ENCODE measurements at regions not wholly inside any gene's neighbourhood (a gene's known extent, or its start where the extent isn't known, plus 50 kb on each side); places are given as distances from the start of the nearest gene placed in this dataset.

DNA sequence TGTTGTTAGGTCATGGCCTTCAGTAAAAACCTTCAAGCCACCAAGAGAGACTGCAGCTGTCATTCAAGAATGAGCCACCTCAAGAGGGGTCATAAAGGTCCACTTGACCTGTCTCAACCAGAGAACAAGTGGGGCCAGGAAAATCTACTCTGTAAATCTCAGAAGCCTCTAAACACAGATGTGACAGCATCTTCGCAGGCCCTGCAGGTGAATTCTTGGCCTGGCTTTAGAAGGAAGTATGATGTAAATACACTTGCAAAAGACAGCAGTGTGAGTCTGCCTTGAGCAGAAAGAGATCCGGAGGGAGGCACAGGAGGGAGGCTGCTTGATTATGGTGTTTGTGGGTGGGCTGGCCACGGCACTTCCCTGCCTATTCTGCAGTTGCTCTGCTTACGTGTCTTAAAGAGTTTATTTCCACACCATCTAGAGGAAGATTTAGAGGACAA lies 1082.9 kb downstream of the UQCRFS1 start:
- intact Hi-C loops (cut with micrococcal nuclease), result no loop called here
- no peak overlapping the region for H3K27ac Mint-ChIP-seq (ENCODE audit: low read depth, unreplicated experiment)
- H3K4me3 Mint-ChIP-seq (ENCODE audit: unreplicated experiment), result no peak overlapping the region

GRCh38 chr19:28128341-28128740 lies 1084.6 kb downstream of the UQCRFS1 start:
- CTCF ChIA-PET, result no interaction called here
- Mint-ChIP-seq H3K36me3 (ENCODE audit: insufficient read depth, unreplicated experiment) (no peaks in the 10 kb centered on the region), H3K27ac (ENCODE audit: low read depth, unreplicated experiment) (no peak overlapping the region), H3K4me1 (ENCODE audit: insufficient read depth, unreplicated experiment) (no peaks in the 10 kb centered on the region), H3K4me3 (ENCODE audit: unreplicated experiment) (no peak overlapping the region), H3K27me3 (ENCODE audit: insufficient read depth, unreplicated experiment) (no peaks in the 10 kb centered on the region), H3K9me3 (ENCODE audit: unreplicated experiment) (peaks cover 33% of the 10 kb centered on the region)
- no peak for DNase-seq (ENCODE audit: unreplicated experiment)
- BruUV-seq (replicated peaks), result no TSS peak
- POLR2A ChIA-PET, result no interaction called here
- intact Hi-C loops (cut with micrococcal nuclease), result no loop called here
- no peak for TF ChIP-seq CTCF (IDR thresholded peaks at IDR 0.05; ENCODE audit: unreplicated experiment)

More for the DNA sequence above, 1082.9 kb downstream of the UQCRFS1 start:
- Mint-ChIP-seq H3K4me1 (ENCODE audit: insufficient read depth, unreplicated experiment) (no peaks in the 10 kb centered on the region), H3K27me3 (ENCODE audit: insufficient read depth, unreplicated experiment) (no peaks in the 10 kb centered on the region), H3K9me3 (ENCODE audit: unreplicated experiment) (peaks cover 26% of the 10 kb centered on the region), H3K36me3 (ENCODE audit: insufficient read depth, unreplicated experiment) (no peaks in the 10 kb centered on the region)
- no peak for TF ChIP-seq CTCF (IDR thresholded peaks at IDR 0.05; ENCODE audit: unreplicated experiment)
- ChIA-PET POLR2A (no interaction called here), CTCF (no interaction called here)
- no TSS peak for BruUV-seq (replicated peaks)
- no peak for DNase-seq (ENCODE audit: unreplicated experiment)

GRCh38 chr19:28126135-28126898 lies 1086.6 kb downstream of the UQCRFS1 start:
- no peak overlapping the region for H3K4me3 Mint-ChIP-seq (ENCODE audit: unreplicated experiment)
- POLR2A ChIA-PET, result no interaction called here
- no peaks in the 10 kb centered on the region for H3K36me3 Mint-ChIP-seq (ENCODE audit: insufficient read depth, unreplicated experiment)
- no TSS peak for BruUV-seq (replicated peaks)
- H3K27ac Mint-ChIP-seq (ENCODE audit: low read depth, unreplicated experiment), result no peak overlapping the region
- intact Hi-C loops (cut with micrococcal nuclease), result no loop called here
- no peaks in the 10 kb centered on the region for H3K27me3 Mint-ChIP-seq (ENCODE audit: insufficient read depth, unreplicated experiment)
- CTCF ChIA-PET, result no interaction called here
- no peaks in the 10 kb centered on the region for H3K4me1 Mint-ChIP-seq (ENCODE audit: insufficient read depth, unreplicated experiment)
- no peak for TF ChIP-seq CTCF (IDR thresholded peaks at IDR 0.05; ENCODE audit: unreplicated experiment)
- H3K9me3 Mint-ChIP-seq (ENCODE audit: unreplicated experiment), result peaks cover 21% of the 10 kb centered on the region
- DNase-seq (ENCODE audit: unreplicated experiment), result no peak

GRCh38 chr19:28122734-28123133 lies 1090.2 kb downstream of the UQCRFS1 start:
- H3K9me3 Mint-ChIP-seq (ENCODE audit: unreplicated experiment), result peaks cover 18% of the 10 kb centered on the region
- TF ChIP-seq CTCF (IDR thresholded peaks at IDR 0.05; ENCODE audit: unreplicated experiment), result no peak
- H3K4me3 Mint-ChIP-seq (ENCODE audit: unreplicated experiment), result no peak overlapping the region
- no peak for DNase-seq (ENCODE audit: unreplicated experiment)
- BruUV-seq (replicated peaks), result no TSS peak
- intact Hi-C loops (cut with micrococcal nuclease), result no loop called here
- H3K27me3 Mint-ChIP-seq (ENCODE audit: insufficient read depth, unreplicated experiment), result no peaks in the 10 kb centered on the region
- H3K4me1 Mint-ChIP-seq (ENCODE audit: insufficient read depth, unreplicated experiment), result no peaks in the 10 kb centered on the region
- H3K27ac Mint-ChIP-seq (ENCODE audit: low read depth, unreplicated experiment), result no peak overlapping the region
- ChIA-PET CTCF (no interaction called here), POLR2A (no interaction called here)
- H3K36me3 Mint-ChIP-seq (ENCODE audit: insufficient read depth, unreplicated experiment), result peaks cover 6% of the 10 kb centered on the region
